Embryonic facial prominence (tissue), 1 donor: ENCODE measurements at regions not wholly inside any gene's neighbourhood (a gene's known extent, or its start where the extent isn't known, plus 50 kb on each side); places are given as distances from the start of the nearest gene placed in this dataset.

ENCODE experiments used
- DNase-seq: peaks from one replicate; pipeline ENCODE4 v3.0.0-alpha.2; 2016; ENCODE audit errors: extremely low spot score

- no peak for DNase-seq
Observed at GRCh38 chr6:119544325-119545175, 195.0 kb upstream of the MAN1A1 start.

DNA sequence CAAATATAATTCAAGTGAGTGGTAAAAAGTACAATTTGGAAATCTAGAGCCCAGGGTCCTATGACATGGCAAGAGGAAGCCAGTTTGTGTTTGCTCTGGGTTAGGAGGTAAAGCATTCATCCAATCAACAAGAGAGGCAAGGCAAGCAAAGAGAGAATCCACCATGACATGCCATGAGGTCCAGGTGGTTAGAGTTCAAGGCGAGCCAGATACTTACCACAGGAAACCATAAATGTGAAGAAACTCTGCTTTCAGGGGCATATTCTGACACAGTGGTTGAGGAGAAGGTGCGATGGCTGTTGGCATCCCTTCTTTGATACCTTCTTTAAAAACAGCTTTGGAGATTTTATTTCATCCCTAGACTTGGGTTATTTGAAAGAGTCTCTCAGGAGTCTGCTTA lies 193.8 kb upstream of the MAN1A1 start:
- DNase-seq = no peak

GRCh38 chr6:119542037-119542436 lies 192.5 kb upstream of the MAN1A1 start:
- no peak for DNase-seq

DNA sequence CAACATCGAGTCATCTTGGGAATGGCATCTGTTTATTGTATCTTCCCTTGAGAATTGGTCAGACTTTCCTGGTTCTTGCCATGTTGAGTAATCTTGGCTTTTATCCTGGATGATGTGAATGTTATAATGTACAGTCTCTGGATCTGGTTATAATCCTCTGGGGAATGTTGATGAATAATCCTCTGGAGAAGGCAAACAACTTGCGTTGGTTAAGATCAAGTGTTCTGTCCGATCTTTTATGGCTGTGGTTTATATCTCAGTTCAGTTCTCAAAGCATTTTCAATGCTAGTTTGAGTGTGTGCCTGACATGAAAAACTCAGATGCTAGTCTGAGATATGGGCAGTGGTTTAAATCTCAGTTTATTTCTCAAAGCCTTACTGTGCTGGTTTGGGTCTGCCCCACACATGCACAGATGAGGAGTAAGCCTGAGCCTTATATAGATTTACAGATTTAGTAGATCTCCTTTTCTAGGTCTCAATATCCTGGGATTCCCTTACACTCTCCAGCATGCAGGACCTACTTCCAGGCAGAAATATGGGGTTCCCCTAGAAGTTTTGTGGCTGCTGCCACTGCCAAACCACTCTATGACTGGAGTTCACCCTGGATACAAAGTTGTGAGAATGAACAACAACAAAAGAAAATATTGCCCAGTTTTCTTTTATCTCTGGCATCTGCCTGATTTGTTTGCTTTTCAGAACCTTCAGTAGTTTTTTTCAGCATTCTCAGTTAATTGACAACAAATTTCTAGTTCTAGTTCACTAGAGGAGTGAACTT lies 191.8 kb upstream of the MAN1A1 start:
- no peak for DNase-seq

DNA sequence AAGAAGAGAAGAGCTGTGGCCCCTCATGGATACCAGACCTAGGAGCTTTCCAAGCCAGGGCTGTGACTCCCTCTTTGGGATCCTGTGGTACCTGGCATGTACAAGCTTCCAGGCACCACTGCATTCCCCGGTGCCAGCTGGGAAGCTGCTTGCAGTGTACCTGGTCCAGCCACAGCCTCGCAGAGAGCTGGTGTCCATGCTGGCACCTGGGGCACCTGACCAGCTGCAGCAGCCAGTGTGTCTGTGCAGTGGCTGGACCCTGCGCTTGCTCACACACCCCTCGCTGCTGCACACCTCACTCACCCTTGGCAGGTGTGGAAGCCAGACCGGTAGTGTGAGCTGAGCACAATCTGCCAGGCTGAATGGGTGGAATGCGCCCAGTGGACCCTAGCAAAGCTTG lies 190.9 kb upstream of the MAN1A1 start:
- no peak for DNase-seq

DNA sequence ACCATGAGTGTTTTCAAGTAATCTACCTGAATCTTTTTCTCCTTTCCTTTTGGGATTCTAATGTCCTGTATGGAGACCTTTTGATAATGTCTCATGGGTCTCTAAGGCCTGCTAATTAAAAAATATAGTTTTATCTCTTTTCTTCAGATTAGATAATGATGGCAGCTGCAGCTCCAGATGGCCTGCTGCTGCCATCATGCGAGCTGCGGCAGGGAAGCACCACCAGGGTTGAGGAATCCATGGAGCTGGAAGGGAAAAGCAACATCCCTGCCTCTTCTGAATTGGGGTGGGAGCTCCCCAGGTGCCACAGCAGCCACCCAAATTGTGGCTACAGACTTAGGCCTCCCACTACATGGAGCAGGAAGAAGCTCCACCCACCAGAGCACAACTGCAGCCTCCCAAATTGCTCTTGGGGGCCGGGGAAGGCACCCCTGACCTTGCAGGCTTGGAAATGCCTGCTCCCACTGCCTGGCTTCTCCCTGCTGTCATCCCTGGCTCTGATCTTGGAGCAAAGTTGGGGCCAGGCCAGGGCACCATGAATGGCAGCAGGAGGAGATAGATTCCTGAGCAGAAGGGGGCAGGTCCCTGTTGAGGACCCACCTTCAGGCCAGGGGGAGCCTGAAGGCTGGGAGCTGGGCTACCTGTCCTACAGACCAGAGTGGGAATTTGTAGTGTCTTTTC lies 189.6 kb upstream of the MAN1A1 start:
- DNase-seq = no peak

- DNase-seq = no peak
Observed at GRCh38 chr6:119536666-119537065, 187.1 kb upstream of the MAN1A1 start.

DNA sequence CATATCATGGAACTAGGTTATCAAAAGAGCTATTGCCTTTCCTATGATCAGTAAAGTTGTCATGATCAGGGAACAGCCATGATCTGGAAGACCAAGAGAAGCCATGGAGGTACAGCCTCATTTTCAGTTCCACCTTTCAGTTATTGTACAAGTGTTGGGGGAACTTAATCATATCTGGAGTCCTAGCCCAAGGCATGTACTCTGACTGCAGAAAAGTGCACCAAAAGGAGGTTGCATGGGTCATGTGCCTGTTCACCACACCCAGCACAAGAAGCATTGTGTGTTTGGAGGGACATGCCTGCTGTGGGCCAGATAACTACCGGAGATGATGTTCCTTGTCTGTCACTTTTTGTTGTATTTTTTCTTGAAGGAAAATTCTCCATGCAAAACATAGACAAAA lies 185.8 kb upstream of the MAN1A1 start:
- DNase-seq = no peak

DNA sequence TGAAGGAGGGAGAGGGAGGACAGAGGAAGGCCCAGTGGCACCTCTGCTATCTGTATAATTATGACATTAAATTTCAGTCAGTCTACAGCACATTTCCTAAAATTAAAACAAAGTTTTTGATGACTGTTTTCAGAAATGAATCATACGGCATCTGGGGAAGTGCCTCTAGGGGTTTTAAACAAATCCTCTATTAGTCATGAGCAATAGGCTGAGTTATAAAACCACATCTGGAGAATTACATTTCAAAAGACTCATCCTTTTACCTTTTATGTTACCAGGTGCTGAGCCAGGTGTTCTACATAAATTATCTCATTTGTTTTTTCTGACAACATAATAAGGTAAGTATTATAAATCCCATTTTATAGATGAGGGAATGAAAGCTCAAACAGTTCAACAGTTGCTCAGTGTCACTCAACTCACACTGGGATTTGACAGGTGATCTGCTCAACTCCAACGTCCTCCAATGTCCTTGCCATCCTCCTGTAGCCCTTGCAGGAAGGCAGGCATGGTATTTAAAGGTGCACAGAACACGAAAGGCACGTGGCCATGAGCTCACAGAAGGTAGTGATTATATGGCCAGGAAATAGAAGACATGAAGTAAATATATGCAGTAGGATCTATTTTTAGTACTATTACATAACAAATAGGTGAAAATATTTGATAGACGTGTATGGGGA lies 184.2 kb upstream of the MAN1A1 start:
- DNase-seq = no peak

DNA sequence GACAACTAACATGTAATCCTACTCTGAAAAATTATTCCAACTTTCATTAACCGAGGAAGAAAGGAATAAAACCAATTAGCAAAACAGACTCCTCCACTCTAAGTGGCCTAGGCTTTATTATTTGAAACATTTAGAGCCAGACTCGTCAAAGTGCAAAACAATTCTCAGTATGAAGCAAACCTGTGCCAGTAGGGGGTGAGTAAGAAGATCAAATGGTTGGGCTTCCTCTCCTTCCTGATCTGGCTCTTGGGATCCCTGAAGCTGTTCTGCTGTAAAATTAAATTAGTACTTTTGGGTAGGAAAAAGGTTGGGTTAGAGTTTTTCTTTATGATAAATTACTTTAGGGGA lies 177.6 kb upstream of the MAN1A1 start:
- DNase-seq = no peak

- no peak for DNase-seq
Observed at GRCh38 chr6:119526561-119527230, 177.1 kb upstream of the MAN1A1 start.

- no peak for DNase-seq
Observed at GRCh38 chr6:119524410-119524809, 174.8 kb upstream of the MAN1A1 start.

- DNase-seq = no peak
Observed at GRCh38 chr6:119523556-119523955, 174.0 kb upstream of the MAN1A1 start.

DNA sequence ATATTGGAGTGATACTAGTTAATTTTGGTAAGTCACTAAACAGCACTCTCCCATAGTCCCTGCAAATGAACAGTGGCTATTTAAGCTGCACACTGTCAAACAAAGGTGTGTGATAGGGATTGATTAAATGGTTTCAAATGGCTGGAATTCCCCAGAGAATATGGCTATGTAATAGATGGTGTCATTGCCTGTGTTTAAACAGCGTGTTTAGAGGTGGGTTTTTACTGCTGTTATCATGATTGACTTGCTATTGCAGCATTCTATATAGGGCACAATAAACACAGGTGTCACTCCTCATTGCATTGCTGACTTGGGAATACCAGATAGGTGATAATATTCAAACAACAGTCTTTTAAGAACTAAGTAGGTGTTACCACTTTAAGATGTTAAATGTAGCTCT lies 171.7 kb upstream of the MAN1A1 start:
- no peak for DNase-seq

GRCh38 chr6:119517428-119517827 lies 167.9 kb upstream of the MAN1A1 start:
- DNase-seq = no peak

- DNase-seq = no peak
Observed at GRCh38 chr6:119514345-119514744, 164.8 kb upstream of the MAN1A1 start.

DNA sequence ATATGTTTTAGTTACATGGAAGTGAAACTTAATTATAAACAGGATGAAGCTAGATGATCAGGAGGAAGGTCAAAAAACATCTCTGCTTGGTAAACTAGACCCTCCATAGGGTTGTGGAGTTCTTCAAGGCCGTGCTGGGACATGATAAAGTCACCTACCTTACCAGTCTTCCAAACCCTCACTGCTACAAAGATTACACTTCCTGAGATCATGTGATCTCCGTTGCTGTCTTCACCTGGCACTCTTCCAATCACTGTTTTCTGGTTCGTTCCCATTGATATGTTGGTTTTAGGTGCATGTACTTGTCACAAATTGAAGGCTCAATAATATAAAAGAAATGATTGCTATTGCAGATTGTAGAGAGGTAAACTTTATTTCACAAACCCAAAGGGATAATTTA lies 161.5 kb upstream of the MAN1A1 start:
- DNase-seq = no peak

GRCh38 chr6:119510246-119510645 lies 160.7 kb upstream of the MAN1A1 start:
- DNase-seq = no peak

GRCh38 chr6:119506631-119507174 lies 157.1 kb upstream of the MAN1A1 start:
- no peak for DNase-seq

DNA sequence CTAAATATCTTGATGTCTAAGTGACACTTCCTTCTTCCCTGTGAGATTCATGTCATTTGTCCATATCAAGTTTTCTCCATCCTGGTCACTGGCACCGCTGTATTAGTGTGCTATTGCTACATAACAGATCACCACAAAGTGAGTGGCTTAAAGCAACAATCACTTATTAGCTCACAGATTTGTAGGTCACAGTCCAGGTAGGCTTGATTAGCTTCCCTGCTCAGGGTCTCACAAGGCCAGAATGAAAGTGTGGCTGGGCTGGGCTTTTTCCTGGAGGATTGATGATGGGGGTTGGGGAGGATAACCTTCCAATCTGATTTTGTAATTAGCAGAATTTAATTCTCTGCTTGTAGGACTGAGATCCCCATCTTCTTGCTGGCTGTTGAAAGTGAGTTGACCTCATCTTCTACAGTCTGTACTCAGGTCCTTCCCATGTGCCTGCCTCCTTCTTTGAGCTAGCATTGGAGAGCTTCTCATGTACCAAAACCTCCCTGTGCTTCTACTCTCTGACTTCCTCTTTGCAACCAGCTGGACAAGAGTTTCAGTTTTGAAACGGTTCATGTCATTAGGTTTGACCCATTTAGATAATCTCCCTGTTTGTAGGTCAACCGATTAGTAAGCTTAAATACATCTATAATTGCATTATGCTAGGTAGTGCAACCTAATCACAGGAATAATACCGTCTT lies 152.4 kb upstream of the MAN1A1 start:
- DNase-seq = no peak

- DNase-seq = no peak
Observed at GRCh38 chr6:119499797-119500196, 150.2 kb upstream of the MAN1A1 start.
